Peyer's patch (tissue), 4 donors: ENCODE measurements at regions not wholly inside any gene's neighbourhood (a gene's known extent, or its start where the extent isn't known, plus 50 kb on each side); places are given as distances from the start of the nearest gene placed in this dataset.

Experiments
- POLR2A ChIP-seq, 2 donors: fragments of 450-650 bp; IDR thresholded peaks; one replicate each; pipeline ENCODE4 v1.5.1; 2017; ENCODE audit warnings: antibody characterized with exemption in 2 of 2, mild to moderate bottlenecking in 2 of 2, moderate library complexity in 2 of 2
- TF ChIP-seq, protein P1 (sequence below), 6 experiments: fragments of 450-650 bp in 4 of 6; fragments of 200-600 bp in 2 of 6; sonication (generic) in 1 of 6; IDR thresholded peaks; one replicate each; pipeline ENCODE4 v1.5.1; 2017 to 2019; ENCODE audit warnings: antibody characterized with exemption in 6 of 6, mild to moderate bottlenecking in 3 of 6, moderate library complexity in 1 of 6

DNA sequence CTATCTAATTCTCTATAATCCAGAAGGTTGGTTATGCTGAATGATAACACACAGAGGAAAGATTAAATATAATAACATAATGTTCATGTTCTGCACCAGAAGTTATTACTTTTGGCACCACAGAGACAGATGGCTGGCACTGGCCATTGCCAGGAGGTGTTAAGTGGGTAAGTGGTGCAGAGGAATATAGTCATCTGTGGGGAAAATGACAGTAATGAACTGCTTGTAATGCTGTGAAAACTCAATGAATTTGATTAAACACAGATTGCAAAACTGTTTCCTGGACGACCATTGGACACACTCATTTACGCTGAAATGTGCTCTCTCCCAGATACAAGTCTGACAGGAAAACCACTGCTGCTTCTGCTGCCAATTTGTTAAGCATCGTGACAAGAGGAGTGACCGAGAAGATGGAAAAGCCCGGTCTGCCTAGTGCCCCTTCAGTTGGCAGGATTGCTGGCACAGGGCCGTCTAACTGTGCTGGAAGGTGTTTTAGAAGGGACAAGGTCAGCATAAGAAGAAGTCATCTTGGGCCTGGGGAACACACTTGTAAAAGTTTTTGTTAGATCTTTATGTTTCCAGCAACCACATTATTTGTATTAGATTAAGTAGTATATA, 567.4 kb downstream of the CBLN4 start:
- TF ChIP-seq, protein P1, sequence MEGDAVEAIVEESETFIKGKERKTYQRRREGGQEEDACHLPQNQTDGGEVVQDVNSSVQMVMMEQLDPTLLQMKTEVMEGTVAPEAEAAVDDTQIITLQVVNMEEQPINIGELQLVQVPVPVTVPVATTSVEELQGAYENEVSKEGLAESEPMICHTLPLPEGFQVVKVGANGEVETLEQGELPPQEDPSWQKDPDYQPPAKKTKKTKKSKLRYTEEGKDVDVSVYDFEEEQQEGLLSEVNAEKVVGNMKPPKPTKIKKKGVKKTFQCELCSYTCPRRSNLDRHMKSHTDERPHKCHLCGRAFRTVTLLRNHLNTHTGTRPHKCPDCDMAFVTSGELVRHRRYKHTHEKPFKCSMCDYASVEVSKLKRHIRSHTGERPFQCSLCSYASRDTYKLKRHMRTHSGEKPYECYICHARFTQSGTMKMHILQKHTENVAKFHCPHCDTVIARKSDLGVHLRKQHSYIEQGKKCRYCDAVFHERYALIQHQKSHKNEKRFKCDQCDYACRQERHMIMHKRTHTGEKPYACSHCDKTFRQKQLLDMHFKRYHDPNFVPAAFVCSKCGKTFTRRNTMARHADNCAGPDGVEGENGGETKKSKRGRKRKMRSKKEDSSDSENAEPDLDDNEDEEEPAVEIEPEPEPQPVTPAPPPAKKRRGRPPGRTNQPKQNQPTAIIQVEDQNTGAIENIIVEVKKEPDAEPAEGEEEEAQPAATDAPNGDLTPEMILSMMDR (IDR thresholded peaks at IDR 0.05) = no peak
- TF ChIP-seq POLR2A (IDR thresholded peaks at IDR 0.05) = no peak
